ENCODE measurements at regions not wholly inside any gene's neighbourhood (a gene's known extent, or its start where the extent isn't known, plus 50 kb on each side); places are given as distances from the start of the nearest gene placed in this dataset.
"Not testable (repeated sequence)": the region's sequence is repeated elsewhere in the genome, so short reads cannot be mapped to it uniquely, and the experiment has no call there.

- H3K27ac ChIP-seq; H3K36me3 ChIP-seq; intact Hi-C loops (cut with DNase I); H3K9me3 ChIP-seq; H3K4me3 ChIP-seq; H3K27me3 ChIP-seq; DNase-seq; H3K4me1 ChIP-seq (ENCODE audit: insufficient read depth): not testable (repeated sequence)
- WGBS, 3 donors = 88 to 90% (median 89%) methylated on average over 12 to 15 of the region's 15 CpGs
These were observed 56.2 kb upstream of the TNK2 start for GRCh38 chr3:195964318-195965107.

- WGBS, 3 donors = 93 to 100% (median 94%) methylated on average over 1 to 11 of the region's 11 CpGs
- H3K36me3 ChIP-seq; intact Hi-C loops (cut with DNase I); H3K27me3 ChIP-seq; H3K4me3 ChIP-seq; H3K27ac ChIP-seq; H3K4me1 ChIP-seq (ENCODE audit: insufficient read depth); H3K9me3 ChIP-seq: not testable (repeated sequence)
- peak in 1 of 5 donors; percentile 38 for DNase-seq
These were observed 53.9 kb upstream of the TNK2 start for GRCh38 chr3:195962222-195962621.

GRCh38 chr3:195960971-195961775 is 52.8 kb upstream of the TNK2 start:
- H3K4me1 ChIP-seq (ENCODE audit: insufficient read depth); H3K9me3 ChIP-seq; H3K4me3 ChIP-seq; H3K27me3 ChIP-seq; DNase-seq; H3K27ac ChIP-seq; H3K36me3 ChIP-seq; intact Hi-C loops (cut with DNase I): not testable (repeated sequence)
- 90 to 91% (median 90%) methylated on average over 19 to 26 of the region's 26 CpGs for whole genome bisulfite sequencing, 3 donors

GRCh38 chr3:195960164-195960563 is 51.8 kb upstream of the TNK2 start:
- H3K27me3 ChIP-seq; H3K27ac ChIP-seq; H3K4me1 ChIP-seq (ENCODE audit: insufficient read depth); intact Hi-C loops (cut with DNase I); H3K36me3 ChIP-seq; H3K4me3 ChIP-seq; H3K9me3 ChIP-seq; DNase-seq: not testable (repeated sequence)
- WGBS, 3 donors = 83 to 89% (median 89%) methylated on average over 1 to 2 of the region's 2 CpGs

GRCh38 chr3:195959367-195960157 is 51.2 kb upstream of the TNK2 start:
- H3K9me3 ChIP-seq; H3K27ac ChIP-seq; DNase-seq; intact Hi-C loops (cut with DNase I); H3K36me3 ChIP-seq; H3K4me1 ChIP-seq (ENCODE audit: insufficient read depth); H3K27me3 ChIP-seq; H3K4me3 ChIP-seq: not testable (repeated sequence)
- WGBS, 3 donors = 53 to 95% (median 67%) methylated on average over 2 to 9 of the region's 15 CpGs

DNA sequence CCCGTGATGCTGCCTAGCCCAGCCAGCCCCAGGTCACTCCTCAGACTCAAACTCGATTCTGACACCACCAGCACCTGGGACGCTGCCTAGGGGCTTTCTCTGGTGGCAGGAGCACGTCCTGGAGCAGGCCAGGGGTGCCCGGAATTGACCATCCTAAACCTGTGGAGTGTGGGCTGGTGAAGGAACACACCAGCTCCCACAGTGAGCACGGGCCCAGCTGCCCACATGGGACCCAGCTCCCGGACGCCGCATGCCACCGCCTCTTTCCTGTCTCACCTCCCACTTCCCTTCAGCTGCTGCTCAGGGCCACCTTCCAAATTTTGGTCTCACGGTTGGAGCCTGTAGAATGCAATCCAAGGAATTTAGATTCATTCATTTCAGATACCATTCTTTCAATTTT is 50.4 kb upstream of the TNK2 start:
- H3K36me3 ChIP-seq; DNase-seq; H3K4me1 ChIP-seq (ENCODE audit: insufficient read depth); H3K27me3 ChIP-seq; H3K9me3 ChIP-seq; H3K27ac ChIP-seq; intact Hi-C loops (cut with DNase I); H3K4me3 ChIP-seq: not testable (repeated sequence)
- WGBS, 3 donors = 47 to 72% (median 65%) methylated on average over 6 to 11 of the region's 11 CpGs

Data from ovary (tissue), 7 donors.